ENCODE measurements at regions not wholly inside any gene's neighbourhood (a gene's known extent, or its start where the extent isn't known, plus 50 kb on each side); places are given as distances from the start of the nearest gene placed in this dataset.

DNA sequence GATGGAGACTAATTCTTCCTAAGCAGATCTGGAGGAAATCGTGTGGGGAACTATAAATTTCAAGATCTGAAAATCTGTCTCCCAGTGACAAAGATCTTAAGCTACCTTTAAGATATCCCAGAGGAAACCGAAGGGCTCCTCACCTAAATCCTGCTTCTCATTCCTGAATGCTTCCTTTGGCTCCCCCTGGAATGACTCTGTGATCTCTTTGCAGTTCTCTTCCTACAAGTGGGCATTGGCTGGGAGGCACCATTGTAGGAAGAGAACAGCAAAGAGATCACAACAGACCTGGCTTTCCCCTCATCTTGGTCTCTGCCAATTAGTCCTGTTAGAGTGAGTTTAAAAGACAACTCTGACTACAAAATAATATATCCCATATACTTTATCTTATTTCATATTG, 70.0 kb upstream of the KCNH7 start:
- Histone ChIP-seq H3K36me3 (ENCODE audit: control insufficient read depth, insufficient read depth, low read length) (no peaks in the 10 kb centered on the region), H3K4me3 (ENCODE audit: low read depth, low read length) (no peak overlapping the region), H3K27me3 (ENCODE audit: control insufficient read depth, insufficient read depth, low read length) (no peaks in the 10 kb centered on the region)
- no peak for DNase-seq (ENCODE audit: low read depth)
- TF ChIP-seq, protein P1, sequence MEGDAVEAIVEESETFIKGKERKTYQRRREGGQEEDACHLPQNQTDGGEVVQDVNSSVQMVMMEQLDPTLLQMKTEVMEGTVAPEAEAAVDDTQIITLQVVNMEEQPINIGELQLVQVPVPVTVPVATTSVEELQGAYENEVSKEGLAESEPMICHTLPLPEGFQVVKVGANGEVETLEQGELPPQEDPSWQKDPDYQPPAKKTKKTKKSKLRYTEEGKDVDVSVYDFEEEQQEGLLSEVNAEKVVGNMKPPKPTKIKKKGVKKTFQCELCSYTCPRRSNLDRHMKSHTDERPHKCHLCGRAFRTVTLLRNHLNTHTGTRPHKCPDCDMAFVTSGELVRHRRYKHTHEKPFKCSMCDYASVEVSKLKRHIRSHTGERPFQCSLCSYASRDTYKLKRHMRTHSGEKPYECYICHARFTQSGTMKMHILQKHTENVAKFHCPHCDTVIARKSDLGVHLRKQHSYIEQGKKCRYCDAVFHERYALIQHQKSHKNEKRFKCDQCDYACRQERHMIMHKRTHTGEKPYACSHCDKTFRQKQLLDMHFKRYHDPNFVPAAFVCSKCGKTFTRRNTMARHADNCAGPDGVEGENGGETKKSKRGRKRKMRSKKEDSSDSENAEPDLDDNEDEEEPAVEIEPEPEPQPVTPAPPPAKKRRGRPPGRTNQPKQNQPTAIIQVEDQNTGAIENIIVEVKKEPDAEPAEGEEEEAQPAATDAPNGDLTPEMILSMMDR (IDR thresholded peaks at IDR 0.05; ENCODE audit: insufficient read depth, low read length, poor library complexity, severe bottlenecking), result no peak

DNA sequence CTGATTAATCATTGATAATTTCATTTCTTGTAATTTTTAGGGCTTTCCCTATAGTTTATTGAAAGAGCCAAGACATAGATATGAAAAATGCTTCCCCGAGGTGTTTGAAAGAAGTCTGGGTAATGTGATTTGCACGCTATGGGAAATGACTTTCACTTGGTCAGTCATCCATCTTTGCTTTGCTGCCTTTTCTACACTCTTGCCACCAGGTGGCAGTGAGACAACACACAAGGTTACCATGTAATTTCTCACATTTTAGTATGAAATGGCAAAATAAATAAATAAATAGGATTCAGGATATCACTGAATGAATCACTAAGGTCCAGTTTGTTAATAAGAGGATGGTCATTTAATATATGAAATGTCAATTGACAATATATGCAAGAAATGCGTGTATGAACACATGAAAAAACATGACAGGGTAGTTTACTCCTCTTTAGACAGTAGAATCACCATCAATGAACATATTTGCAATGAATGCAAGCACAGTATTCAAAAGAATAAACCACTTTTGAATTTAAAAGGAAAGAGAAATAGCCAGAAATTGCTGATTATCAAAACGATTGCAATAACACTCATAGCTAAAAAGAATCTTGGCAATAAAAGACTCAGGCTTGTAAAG, 52.2 kb upstream of the KCNH7 start:
- DNase-seq (ENCODE audit: low read depth), result peak; percentile 18
- Histone ChIP-seq H3K4me3 (ENCODE audit: low read depth, low read length) (no peak overlapping the region), H3K27me3 (ENCODE audit: control insufficient read depth, insufficient read depth, low read length) (no peaks in the 10 kb centered on the region), H3K36me3 (ENCODE audit: control insufficient read depth, insufficient read depth, low read length) (no peaks in the 10 kb centered on the region)
- TF ChIP-seq, protein P1 (IDR thresholded peaks at IDR 0.05; ENCODE audit: insufficient read depth, low read length, poor library complexity, severe bottlenecking), result peak; percentile 80

DNA sequence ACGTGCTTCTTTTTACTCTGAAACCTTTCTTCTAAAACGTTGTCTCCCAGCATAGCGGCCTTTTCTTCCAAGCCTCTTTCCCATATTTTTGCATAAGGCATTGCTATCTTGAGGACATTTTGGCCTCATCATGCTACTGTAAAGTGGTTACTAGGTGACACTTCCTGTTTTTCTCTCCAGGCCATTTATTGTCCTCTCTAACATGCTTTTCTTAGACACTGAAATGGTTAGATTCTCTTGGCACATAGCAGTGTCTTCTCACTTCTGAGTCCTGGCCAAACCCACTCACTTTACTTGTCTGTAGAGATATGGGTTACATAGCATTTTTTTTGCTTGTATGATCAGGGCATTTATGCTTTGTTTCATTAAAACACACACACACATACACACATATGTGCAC, 50.1 kb upstream of the KCNH7 start:
- TF ChIP-seq, protein P1 (IDR thresholded peaks at IDR 0.05; ENCODE audit: insufficient read depth, low read length, poor library complexity, severe bottlenecking), result no peak
- no peaks in the 10 kb centered on the region for H3K27me3 ChIP-seq (ENCODE audit: control insufficient read depth, insufficient read depth, low read length)
- DNase-seq (ENCODE audit: low read depth), result no peak

More for the DNA sequence above, 50.1 kb upstream of the KCNH7 start:
- Histone ChIP-seq H3K4me3 (ENCODE audit: low read depth, low read length) (no peak overlapping the region), H3K36me3 (ENCODE audit: control insufficient read depth, insufficient read depth, low read length) (no peaks in the 10 kb centered on the region)

Data from kidney epithelial cell (primary cell).